Myocyte (in vitro differentiated cells): ENCODE measurements at regions not wholly inside any gene's neighbourhood (a gene's known extent, or its start where the extent isn't known, plus 50 kb on each side); places are given as distances from the start of the nearest gene placed in this dataset.

Experiments
- DNase-seq: peaks from one replicate; pipeline ENCODE4 v3.0.0-alpha.2; 2012; ENCODE audit warnings: low read depth

DNA sequence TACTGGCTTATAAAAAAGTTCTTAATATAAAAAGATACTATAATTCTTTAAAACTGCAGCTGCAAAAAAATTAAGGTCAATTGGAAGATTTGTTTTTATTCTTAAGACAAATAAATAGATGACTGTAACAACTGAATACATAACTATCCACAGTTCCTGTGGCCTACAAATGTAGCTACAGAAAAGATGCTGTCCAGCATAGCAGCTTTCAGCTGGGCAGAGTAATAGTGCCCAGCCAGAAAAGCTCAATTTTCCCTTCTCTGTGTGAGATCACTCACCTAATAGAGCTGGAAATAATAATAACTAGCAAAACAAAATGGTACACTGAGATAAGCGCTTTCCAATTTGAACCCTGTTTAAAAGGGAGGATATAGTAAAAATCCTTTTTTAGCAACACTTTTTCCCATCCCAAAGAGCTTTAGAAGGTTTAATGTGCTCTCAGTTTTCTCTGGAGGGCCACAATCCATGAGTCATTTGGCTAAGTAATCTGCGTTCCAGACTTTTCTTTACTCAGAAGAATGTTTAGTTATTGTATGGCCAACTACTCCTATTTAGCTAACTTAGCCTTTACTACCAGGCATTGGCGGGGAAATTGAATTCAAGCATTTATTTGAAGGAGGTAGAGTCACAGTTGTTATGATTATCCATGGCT, 158.1 kb upstream of the SLC39A10 start:
- DNase-seq, result no peak

DNA sequence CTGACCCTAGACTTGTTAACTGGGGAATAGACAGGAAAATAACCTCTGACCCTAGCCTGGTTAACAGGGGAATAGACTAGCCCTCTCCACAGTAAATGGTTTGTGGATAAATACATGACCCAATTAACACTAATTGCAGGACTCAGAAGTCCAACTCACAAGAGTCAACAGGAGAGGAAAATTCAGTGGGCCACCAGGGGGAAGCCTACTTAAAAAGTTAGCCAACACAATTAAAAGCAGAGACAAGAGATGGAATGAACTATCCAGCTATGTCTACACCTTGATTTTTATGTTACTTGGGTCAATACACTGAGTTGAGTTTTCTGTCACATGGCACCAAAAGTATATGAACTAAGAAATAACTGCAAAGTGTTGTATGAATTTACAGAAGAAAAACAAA, 158.8 kb upstream of the SLC39A10 start:
- no peak for DNase-seq

DNA sequence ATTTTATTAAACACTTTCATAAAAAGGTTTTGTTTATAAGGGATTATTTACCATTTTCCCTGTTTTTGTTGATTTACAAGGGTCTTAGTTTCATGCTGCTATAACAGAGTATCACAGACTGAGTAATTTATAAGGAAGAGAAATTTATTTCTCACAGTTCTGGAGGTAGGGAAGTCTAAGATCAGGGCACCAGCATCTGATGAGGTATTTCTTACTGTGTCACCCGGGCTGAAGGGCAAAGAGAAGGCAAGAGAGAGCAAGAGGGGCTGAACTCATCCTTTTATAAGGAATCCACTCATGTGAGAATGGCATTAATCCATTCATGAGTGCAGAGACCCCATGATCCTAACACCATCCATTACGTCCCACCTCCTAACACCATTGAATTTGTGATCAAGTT, 160.0 kb upstream of the SLC39A10 start:
- no peak for DNase-seq

DNA sequence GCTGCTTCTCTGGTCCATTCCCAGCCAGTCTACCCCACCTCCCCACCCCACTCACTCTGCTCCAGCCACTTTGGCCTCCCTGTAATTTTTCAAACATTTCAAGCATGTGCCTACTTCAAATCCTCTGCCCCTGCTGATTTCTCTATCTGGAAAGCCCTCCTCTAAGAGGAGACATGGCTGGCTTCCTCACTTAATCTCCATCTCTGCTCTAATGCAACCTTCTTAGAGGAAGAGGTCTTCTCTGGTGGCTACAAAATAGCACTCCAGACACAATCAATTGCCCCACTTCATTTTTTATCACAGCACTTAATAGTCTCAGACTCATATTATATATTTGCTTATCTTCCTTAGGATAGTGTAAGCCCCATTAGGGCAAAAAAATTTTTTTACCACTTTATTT, 161.1 kb upstream of the SLC39A10 start:
- DNase-seq, result no peak

DNA sequence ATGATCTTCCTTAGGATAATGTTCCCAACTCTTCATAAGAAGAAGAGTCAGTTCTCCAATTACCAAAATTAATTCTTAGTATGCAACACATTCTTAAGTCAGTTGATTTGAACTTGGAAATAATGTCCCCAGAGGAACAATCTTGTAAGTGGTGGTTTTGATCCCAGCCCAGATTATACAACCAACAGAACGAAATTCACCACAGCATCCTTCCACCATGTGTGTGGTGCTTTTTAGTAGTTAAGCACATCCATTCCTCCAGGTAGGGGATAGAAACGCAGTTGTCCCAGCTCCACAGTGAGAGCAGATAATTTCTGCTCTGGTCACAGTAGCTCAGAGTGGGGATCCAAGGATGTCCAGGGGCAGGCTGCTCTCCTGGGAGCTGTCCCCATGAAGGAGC, 161.7 kb upstream of the SLC39A10 start:
- no peak for DNase-seq

DNA sequence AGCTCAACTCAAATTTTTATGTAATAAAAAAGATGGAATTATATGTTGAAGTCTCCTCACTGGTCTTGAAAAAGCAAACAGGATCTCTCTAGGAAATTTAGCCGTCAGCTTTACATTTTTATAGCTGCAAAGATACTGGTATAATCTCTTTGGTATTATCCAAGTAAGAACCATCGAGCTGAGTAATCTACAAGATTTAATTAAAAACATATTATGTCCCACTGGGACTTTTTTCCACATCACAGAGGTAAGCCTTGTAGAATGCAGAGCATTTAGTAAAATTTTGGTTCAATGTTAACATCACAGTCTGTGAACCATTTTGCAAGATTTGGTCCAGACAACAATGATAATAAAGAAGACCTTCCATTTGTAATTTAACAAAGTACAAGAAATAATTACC, 162.6 kb upstream of the SLC39A10 start:
- DNase-seq, result no peak

DNA sequence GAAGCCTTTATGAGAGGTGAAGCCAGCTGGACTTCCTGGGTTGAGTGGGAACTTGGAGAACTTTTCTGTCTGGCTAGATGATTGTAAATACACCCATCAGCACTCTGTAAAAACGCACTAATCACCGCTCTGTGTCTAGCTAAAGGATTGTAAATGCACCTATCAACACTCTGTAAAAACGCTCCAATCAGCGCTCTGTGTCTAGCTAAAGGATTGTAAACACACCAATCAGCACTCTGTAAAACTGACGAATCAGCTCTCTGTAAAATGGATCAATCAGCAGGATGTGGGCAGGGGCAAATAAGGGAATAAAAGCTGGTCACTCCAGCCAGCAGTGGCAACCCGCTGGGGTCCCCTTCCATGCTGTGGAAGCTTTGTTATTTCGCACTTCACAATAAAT, 163.6 kb upstream of the SLC39A10 start:
- DNase-seq, result no peak

DNA sequence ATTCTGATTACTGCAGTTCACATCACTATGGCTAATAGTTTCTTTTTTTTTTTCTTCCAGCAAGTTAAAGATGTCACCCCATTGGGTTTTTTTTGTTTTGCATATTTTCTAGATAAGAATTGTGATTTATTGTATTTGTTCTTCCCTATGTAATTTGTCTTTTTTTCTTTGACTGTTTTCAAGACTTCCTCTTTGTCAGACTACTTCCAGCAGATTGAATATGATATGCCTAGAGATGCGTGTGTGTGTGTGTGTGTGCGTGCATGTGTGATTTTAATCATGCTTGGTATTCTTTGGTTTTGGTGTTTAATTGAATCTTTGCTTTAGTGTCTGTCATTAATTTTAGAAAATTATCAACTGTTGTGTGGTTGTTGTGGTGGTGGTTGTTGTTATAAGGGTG, 166.7 kb upstream of the SLC39A10 start:
- DNase-seq, result peak; percentile 32

DNA sequence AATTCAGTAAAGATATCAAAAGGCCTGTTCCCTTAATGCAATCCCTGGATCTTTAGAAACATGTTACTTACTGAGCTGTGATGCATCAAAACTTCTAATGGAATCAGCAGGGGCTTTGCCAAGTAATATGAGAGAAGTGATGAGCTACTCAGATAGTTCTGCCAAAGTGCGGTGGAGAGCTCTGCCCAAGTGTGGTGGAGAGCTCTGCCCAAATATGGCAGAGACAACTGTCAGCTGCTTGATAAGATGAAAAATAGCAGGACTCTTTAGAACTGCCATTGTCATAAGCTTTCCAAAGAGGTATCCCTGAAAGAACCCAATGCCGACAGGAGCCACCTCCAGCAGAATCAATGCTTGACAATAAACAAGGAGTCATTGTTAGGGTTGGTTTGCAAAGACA, 167.9 kb upstream of the SLC39A10 start:
- DNase-seq, result peak; percentile 94

DNA sequence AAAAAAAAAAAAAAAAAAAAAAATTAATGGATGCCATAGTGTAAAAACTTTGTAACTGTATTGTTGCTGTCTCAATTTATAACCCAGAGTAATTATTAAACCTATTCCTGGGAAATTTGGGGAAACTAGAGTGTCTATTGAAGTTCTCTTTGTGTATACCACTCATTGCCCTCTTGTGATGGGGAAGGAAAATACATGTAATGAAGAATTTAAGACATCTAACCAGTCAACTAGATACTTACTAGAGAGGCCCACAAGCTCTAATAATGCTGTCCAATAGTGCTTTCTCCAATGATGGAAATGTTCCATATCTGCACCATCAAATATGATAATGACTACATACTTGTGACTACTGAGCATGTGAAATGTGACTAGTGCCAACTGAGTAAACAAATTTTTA, 168.5 kb upstream of the SLC39A10 start:
- DNase-seq, result peak; percentile 33

DNA sequence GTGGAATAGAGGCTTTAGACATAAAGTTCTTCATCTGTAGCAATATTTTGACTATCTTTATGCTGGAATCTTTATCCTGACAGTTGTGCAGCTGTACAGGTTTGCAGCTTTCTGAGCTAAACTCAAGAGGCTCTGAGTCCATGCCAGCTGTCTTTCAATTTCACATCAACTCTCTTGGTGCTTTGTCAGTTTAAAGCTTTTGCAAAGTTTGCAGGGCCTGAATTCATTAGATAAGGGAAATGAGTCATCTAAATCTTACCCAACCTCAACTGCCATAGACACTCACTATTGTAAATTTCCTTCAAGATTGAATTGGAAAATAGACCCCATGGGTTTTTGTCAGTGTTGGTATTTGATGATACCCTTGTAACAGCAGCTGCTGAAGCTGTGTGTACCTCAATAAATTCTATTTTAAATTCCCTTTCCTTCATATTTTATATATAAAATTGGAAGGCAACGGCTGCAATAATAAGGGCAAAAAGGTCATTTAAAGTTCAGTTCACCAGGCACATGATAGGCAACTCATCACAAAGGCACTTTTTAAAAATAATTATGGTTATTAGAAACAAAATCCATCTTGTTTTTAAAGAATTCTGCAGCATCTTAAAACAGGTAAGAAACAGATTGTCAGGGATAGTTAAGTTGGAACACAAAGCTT, 169.9 kb upstream of the SLC39A10 start:
- peak; percentile 60 for DNase-seq

DNA sequence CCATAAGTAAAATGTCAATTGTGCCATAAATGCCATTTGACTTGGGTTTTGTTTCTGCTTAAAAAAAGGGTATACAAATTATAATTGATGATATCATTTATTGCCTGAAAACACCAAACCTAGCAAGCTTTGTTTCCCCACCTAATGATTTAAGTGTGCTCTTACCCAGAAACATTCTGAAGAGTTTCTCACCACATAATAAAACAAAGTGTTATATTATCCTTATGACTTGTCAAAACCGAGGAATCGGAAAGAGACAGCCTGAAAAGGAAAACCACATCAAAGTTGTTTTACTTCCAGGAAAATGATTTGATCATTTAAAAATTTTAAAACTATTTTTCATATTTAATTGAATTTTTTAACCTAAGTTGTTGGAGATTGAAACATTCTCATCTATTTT, 170.5 kb upstream of the SLC39A10 start:
- DNase-seq, result no peak

DNA sequence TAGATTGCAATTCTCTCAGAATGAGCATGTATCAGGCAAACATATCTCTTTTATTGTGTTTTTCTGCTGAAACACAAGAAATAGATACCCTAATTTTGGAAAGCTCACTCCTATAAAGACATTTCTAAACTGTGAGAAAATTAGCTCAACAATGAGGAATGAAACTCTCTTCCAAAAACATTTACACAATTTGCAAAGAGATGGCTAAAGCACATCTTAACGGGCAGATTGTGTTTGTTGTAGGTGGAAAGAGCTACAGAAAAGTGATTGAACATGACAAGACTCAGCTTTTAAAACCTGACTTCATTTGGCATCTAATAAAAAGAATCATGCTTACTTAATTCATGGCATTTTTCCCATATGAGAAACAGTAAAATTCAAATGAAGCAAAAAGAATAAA, 175.0 kb upstream of the SLC39A10 start:
- DNase-seq, result no peak

DNA sequence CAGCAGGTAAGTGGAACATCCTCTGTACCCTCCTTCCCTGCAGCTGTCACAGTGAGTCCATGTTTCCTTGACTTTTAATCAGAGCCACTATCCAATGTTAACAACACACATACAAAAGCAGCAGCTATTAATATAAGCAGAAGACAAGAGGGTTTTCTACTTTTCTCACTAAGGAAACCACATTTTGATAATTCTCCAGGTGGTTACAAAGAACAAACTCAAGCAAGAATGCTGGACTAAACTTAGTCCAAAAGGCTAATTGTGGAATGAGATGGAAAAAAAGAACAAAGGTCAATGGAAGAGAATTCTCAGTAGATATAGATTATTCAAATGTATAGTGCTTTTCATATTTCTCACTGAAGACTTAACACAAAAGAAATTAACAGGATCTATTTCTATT, 176.9 kb upstream of the SLC39A10 start:
- DNase-seq, result no peak

DNA sequence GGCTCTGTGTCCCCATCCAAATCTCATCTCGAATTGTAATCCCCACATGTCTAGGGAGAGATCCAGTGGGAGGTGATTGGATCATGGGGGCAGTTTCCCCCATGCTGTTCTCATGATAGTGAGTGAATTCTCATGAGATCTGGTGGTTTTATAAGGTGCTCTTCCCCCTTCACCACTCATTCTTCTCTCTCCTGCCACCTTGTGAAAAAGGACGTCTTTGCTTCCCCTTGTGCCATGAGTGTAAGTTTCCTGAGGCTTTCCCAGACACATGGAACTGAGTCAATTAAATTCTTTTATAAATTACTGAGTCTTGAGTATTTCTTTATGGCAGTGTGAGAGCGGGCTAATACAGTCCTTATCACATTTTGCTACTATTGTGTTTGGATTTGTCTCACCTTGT, 177.6 kb upstream of the SLC39A10 start:
- no peak for DNase-seq

DNA sequence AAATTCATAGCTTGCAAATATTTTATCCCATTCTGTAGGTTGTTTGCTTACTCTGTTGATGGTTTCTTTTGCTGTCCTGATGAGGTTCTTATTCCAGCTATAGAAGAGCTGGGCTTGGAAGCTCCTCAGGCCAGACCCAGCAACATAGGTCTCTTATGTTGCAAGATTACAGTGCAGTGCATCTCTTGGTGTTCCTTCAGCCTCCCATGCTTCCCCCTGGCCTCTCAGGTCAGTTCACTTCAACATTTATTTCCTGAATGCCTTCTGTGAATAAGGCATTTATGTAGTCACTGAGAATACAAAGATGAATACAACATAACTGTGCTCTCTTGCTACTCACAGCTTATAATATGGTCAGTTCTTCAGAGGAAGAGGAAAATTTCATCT, 179.0 kb upstream of the SLC39A10 start:
- DNase-seq, result no peak

DNA sequence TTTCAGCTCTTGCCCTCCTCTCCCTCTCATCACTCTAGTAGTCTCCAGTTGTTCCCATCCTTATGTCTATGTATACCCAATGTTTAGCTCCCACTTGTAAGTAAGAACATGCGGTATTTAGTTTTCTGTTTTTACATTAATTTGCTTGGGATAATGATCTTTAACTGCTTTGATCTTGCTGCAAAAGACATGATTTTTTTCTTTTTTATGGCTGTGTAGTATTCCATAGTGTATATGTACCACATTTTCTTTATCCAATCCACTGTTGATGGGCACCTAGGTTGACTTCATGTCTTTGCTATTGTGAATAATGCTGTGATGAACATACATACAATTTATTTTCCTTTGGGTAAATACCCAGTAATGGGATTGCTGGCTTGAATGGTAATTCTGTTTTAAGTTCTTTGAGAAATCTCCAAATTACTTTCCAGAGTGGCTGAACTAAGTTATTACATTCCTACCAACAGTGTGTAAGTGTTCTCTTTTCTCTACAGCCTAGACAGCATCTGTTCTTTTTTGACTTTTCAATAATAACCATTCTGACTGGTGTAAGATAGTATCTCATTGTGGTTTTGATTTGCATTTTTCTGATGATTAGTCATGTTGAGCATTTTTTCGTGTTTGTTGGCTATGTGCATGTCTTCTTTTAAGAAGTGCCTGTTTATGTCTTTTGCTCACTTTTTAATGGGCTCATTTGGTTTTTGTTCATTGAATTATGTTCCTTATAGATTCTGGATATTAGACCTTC, 179.6 kb upstream of the SLC39A10 start:
- DNase-seq, result peak; percentile 53

DNA sequence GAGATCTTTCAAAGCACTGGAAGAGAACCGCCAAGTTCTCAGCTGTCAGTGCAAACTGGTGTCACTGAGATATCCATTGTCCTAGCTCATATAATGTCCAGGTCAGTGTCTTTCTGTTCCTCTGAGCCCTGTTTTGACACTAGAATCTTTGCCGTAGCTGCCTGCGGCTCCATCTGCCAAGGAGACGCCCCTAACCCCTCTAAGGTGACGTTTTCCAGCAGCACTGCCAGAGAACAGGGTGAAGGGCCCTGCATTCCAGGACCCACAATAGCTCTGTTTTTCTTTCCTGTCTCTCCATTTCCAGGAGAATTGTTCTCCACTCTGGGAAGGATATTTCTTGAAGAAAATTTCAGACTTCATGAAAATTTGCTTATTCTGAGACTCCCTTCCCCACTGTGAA, 181.7 kb upstream of the SLC39A10 start:
- no peak for DNase-seq

DNA sequence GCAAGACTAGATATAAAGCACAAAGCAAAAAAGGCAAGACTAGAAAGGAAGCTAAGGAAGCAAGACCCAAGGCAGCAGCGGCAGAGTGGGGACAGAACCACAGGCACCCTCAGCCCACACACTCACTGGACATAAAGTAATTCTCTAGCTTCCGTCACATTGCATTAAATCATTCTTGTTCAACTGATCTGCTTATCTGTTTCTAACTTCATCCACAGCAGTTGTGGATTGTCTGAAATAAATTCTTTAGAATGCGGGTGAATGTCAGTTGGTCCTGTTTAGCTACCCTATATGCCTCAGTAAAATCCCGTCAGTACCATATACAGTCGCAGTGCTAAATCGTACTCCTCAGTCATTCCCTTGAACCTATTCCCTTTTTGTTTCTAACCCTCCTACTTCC, 183.2 kb upstream of the SLC39A10 start:
- DNase-seq, result no peak

DNA sequence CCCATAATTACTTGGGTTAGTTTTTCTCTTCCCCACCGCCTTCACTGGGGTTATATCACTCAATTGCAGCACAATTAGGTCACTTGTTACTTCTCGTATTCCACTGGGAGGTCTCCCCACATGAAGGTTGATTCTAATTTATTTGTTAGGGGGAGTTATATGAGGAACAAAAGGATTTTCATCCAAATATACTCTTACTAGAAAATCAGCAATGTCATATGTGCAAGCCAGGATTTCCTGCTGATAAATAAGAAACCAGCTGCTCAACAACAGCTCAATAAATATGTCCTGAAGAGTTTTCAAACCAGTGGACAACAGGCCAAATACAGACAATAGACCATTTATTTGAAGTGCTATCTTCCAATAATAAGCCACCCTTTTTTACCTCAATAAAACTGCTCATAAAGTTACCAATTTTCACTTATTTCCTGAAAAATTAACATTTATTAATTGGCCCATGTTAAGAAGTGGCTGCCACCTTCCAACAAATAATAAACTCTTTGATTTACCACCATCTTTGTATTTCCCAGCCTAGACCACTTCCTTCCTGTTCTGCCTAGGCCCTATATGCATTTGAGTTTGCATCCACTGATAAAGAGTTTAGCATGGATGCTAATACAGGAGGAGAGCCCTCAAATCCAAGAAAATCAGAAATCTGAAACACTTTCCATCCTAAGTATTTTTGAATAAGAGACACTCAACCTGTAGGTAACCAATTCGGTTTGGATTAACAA, 184.4 kb upstream of the SLC39A10 start:
- DNase-seq, result no peak

DNA sequence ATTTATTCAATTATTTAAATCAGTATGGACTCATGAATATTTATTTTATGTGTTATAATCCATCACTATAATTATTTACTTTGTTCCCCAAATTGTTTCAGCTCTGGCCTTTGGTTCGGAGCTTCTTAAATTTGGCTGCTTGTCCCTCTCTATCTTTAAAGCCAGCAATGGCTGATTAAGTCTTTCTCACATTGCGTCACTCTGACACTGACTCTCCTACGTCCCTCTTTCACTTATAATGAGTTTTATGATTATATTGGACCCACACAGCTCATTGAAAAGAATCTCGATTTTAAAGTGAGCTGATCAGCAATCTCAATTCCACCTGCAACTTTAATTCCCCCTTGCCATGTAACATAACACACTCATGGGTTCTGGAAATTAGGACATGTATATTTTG, 185.2 kb upstream of the SLC39A10 start:
- DNase-seq, result no peak

DNA sequence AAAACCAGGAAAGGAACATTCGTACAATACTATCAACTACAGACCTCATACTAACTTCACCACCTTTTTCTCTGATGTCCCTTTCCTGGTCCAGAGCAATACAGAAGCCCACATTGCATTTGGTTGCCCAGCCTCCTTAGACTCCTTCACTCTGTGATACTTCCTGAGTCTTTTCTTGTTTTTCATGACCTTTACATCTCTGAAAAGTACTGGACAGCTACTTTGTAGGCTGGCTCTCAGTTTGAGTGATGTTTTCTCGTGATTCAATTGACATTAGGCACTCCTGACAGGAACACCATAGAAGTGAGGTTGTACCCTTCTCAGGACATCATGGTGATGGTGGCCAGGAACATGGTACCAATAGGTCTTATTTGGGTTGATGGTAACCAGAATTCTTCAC, 185.9 kb upstream of the SLC39A10 start:
- no peak for DNase-seq
